ENCODE measurements at regions not wholly inside any gene's neighbourhood (a gene's known extent, or its start where the extent isn't known, plus 50 kb on each side); places are given as distances from the start of the nearest gene placed in this dataset.

DNA sequence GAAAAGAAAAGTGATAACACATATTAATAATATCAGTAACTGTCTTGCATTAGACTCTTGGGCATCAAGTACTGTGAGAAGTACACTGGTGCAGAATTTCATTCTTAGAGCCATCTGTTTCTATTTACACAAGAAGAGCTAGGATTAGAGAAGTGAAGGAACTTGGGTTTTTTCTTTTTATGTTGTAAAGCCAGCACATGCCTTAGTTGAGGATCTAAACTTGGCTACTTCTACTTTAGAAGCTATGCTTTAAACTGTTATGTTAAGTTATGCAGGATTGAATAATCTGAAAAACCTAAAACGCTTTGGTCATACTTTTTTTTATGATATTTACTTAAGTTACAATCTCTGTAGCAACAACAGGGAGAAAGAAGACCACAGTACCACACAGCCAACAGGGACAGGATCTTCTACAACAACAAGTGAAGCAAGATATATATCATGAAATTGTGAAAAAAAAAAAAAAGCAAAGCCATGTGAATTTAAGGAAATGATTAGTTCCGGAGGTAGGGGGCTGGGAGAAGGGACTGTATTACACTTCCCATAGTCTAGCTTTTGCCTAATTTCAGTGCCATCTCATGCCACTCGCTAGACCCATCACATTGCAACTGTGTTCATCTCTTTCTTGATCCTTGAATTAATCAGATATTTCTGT lies 305.1 kb upstream of the GOT2 start:
- H3K9me3 ChIP-seq (ENCODE audit: control insufficient read depth in 4 of 4, low read length in 3 of 4), result peaks cover 0 to 8% (median under 1%) of the 10 kb centered on the region in 4 donors
- no peaks in the 10 kb centered on the region for H3K36me3 ChIP-seq (ENCODE audit: control insufficient read depth in 4 of 4, insufficient read depth in 3 of 4, low read depth in 1 of 4, low read length in 3 of 4)
- H3K27ac ChIP-seq (ENCODE audit: low read depth in 1 of 2, low read length in 2 of 2), result no peak overlapping the region
- TF ChIP-seq, protein P1, sequence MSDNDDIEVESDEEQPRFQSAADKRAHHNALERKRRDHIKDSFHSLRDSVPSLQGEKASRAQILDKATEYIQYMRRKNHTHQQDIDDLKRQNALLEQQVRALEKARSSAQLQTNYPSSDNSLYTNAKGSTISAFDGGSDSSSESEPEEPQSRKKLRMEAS (IDR thresholded peaks at IDR 0.05), result no peak
- TF ChIP-seq GABPA (IDR thresholded peaks at IDR 0.05 in 1 of 2, conservative IDR thresholded peaks at IDR 0.05 in 1 of 2) (no peak), EGR1 (IDR thresholded peaks at IDR 0.05; ENCODE audit: low read depth in 2 of 2) (no peak), RXRA (IDR thresholded peaks at IDR 0.05) (no peak), SP1 (IDR thresholded peaks at IDR 0.05) (no peak), FOXA1 (IDR thresholded peaks at IDR 0.05) (no peak), FOXA2 (IDR thresholded peaks at IDR 0.05) (no peak), JUND (IDR thresholded peaks at IDR 0.05) (no peak), NR2F2 (IDR thresholded peaks at IDR 0.05) (no peak)
- TF ChIP-seq, protein P2, sequence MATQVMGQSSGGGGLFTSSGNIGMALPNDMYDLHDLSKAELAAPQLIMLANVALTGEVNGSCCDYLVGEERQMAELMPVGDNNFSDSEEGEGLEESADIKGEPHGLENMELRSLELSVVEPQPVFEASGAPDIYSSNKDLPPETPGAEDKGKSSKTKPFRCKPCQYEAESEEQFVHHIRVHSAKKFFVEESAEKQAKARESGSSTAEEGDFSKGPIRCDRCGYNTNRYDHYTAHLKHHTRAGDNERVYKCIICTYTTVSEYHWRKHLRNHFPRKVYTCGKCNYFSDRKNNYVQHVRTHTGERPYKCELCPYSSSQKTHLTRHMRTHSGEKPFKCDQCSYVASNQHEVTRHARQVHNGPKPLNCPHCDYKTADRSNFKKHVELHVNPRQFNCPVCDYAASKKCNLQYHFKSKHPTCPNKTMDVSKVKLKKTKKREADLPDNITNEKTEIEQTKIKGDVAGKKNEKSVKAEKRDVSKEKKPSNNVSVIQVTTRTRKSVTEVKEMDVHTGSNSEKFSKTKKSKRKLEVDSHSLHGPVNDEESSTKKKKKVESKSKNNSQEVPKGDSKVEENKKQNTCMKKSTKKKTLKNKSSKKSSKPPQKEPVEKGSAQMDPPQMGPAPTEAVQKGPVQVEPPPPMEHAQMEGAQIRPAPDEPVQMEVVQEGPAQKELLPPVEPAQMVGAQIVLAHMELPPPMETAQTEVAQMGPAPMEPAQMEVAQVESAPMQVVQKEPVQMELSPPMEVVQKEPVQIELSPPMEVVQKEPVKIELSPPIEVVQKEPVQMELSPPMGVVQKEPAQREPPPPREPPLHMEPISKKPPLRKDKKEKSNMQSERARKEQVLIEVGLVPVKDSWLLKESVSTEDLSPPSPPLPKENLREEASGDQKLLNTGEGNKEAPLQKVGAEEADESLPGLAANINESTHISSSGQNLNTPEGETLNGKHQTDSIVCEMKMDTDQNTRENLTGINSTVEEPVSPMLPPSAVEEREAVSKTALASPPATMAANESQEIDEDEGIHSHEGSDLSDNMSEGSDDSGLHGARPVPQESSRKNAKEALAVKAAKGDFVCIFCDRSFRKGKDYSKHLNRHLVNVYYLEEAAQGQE (IDR thresholded peaks at IDR 0.05), result no peak
- TF ChIP-seq, protein P3, sequence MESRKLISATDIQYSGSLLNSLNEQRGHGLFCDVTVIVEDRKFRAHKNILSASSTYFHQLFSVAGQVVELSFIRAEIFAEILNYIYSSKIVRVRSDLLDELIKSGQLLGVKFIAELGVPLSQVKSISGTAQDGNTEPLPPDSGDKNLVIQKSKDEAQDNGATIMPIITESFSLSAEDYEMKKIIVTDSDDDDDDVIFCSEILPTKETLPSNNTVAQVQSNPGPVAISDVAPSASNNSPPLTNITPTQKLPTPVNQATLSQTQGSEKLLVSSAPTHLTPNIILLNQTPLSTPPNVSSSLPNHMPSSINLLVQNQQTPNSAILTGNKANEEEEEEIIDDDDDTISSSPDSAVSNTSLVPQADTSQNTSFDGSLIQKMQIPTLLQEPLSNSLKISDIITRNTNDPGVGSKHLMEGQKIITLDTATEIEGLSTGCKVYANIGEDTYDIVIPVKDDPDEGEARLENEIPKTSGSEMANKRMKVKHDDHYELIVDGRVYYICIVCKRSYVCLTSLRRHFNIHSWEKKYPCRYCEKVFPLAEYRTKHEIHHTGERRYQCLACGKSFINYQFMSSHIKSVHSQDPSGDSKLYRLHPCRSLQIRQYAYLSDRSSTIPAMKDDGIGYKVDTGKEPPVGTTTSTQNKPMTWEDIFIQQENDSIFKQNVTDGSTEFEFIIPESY (IDR thresholded peaks at IDR 0.05), result no peak
- TF ChIP-seq, protein P4, sequence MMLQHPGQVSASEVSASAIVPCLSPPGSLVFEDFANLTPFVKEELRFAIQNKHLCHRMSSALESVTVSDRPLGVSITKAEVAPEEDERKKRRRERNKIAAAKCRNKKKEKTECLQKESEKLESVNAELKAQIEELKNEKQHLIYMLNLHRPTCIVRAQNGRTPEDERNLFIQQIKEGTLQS (IDR thresholded peaks at IDR 0.05), result no peak
- no peaks in the 10 kb centered on the region for H3K4me1 ChIP-seq (ENCODE audit: control insufficient read depth in 4 of 4, insufficient read depth in 4 of 4, low read length in 3 of 4)
- H3K4me3 ChIP-seq (ENCODE audit: low read depth in 1 of 3, low read length in 3 of 3), result no peak overlapping the region
- H3K27me3 ChIP-seq (ENCODE audit: control insufficient read depth in 4 of 4, insufficient read depth in 4 of 4, low read length in 3 of 4), result peaks cover 0 to 3% (median 0%) of the 10 kb centered on the region in 4 donors
- DNase-seq (ENCODE audit: low spot score), result no peak
- 65% methylated on average over 3 of the region's 3 CpGs for WGBS
- H3K9ac ChIP-seq (ENCODE audit: low read depth in 1 of 2, low read length in 2 of 2), result no peak overlapping the region

DNA sequence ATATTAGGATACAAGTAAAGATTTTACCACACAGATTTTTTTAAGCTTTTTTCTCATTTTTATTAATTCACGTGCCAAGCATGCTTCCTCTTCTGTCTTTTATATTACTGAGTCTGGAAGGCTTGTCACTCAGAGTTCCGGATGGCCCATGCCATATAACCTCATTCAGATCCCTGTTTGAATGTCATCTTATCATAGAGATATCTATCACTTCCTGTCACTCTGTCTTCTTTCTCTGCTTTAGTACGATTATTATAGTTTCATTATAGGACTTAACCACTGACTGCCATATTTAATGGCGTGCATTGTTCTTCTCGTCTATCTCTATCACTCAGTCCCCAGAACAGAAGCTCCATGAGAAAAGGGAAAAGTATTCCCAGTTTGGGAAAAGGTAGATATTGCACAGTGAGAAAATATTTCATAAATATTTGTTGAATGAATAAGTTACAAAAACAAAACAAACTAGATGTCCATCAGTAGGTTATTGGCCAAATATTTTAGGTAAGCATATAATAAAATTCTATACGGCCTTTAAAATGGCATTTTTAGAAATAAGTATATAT lies 296.9 kb upstream of the GOT2 start:
- Histone ChIP-seq H3K4me3 (ENCODE audit: low read depth in 1 of 3, low read length in 3 of 3) (no peak overlapping the region), H3K27ac (ENCODE audit: low read depth in 1 of 2, low read length in 2 of 2) (no peak overlapping the region), H3K9me3 (ENCODE audit: control insufficient read depth in 4 of 4, low read length in 3 of 4) (peaks cover 0 to 8% (median under 1%) of the 10 kb centered on the region in 4 donors), H3K36me3 (ENCODE audit: control insufficient read depth in 4 of 4, insufficient read depth in 3 of 4, low read depth in 1 of 4, low read length in 3 of 4) (no peaks in the 10 kb centered on the region), H3K27me3 (ENCODE audit: control insufficient read depth in 4 of 4, insufficient read depth in 4 of 4, low read length in 3 of 4) (peaks cover 0 to 3% (median 0%) of the 10 kb centered on the region in 4 donors), H3K4me1 (ENCODE audit: control insufficient read depth in 4 of 4, insufficient read depth in 4 of 4, low read length in 3 of 4) (no peaks in the 10 kb centered on the region), H3K9ac (ENCODE audit: low read depth in 1 of 2, low read length in 2 of 2) (no peak overlapping the region)
- 83% methylated on average over 6 of the region's 6 CpGs for WGBS
- no peak for DNase-seq (ENCODE audit: low spot score)
- TF ChIP-seq RAD21 (IDR thresholded peaks at IDR 0.05), result no peak
- TF ChIP-seq RXRA (IDR thresholded peaks at IDR 0.05), result no peak
- TF ChIP-seq, protein P5, sequence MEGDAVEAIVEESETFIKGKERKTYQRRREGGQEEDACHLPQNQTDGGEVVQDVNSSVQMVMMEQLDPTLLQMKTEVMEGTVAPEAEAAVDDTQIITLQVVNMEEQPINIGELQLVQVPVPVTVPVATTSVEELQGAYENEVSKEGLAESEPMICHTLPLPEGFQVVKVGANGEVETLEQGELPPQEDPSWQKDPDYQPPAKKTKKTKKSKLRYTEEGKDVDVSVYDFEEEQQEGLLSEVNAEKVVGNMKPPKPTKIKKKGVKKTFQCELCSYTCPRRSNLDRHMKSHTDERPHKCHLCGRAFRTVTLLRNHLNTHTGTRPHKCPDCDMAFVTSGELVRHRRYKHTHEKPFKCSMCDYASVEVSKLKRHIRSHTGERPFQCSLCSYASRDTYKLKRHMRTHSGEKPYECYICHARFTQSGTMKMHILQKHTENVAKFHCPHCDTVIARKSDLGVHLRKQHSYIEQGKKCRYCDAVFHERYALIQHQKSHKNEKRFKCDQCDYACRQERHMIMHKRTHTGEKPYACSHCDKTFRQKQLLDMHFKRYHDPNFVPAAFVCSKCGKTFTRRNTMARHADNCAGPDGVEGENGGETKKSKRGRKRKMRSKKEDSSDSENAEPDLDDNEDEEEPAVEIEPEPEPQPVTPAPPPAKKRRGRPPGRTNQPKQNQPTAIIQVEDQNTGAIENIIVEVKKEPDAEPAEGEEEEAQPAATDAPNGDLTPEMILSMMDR (IDR thresholded peaks at IDR 0.05; ENCODE audit: low read depth, low read length, missing input control), result no peak
- TF ChIP-seq FOXA2 (IDR thresholded peaks at IDR 0.05), result no peak
- TF ChIP-seq, protein P2 (IDR thresholded peaks at IDR 0.05), result no peak
- no peak for TF ChIP-seq YY1 (IDR thresholded peaks at IDR 0.05)
- TF ChIP-seq, protein P1 (IDR thresholded peaks at IDR 0.05), result no peak
- TF ChIP-seq HNF4A (conservative IDR thresholded peaks at IDR 0.05), result no peak
- no peak for TF ChIP-seq FOXA1 (IDR thresholded peaks at IDR 0.05)

Data from liver (tissue), 8 donors.